ENCODE measurements at regions not wholly inside any gene's neighbourhood (a gene's known extent, or its start where the extent isn't known, plus 50 kb on each side); places are given as distances from the start of the nearest gene placed in this dataset.
"Not testable (repeated sequence)": the region's sequence is repeated elsewhere in the genome, so short reads cannot be mapped to it uniquely, and the experiment has no call there.

DNA sequence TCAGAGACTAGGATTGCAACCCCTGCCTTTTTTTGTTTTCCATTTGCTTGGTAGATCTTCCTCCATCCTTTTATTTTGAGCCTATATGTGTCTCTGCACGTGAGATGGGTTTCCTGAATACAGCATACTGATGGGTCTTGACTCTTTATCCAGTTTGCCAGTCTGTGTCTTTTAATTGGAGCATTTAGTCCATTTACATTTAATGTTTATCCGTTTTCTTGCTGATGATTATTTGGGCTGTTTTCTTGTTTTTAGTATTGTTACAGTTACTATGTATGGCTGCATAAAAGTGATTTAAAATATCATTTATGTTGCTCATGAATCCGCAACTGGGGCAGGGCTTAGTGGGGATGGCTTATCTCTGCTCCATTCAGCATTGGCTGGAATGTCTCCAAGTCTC is 228.2 kb upstream of the RPS23 start:
- TF ChIP-seq, protein P1, sequence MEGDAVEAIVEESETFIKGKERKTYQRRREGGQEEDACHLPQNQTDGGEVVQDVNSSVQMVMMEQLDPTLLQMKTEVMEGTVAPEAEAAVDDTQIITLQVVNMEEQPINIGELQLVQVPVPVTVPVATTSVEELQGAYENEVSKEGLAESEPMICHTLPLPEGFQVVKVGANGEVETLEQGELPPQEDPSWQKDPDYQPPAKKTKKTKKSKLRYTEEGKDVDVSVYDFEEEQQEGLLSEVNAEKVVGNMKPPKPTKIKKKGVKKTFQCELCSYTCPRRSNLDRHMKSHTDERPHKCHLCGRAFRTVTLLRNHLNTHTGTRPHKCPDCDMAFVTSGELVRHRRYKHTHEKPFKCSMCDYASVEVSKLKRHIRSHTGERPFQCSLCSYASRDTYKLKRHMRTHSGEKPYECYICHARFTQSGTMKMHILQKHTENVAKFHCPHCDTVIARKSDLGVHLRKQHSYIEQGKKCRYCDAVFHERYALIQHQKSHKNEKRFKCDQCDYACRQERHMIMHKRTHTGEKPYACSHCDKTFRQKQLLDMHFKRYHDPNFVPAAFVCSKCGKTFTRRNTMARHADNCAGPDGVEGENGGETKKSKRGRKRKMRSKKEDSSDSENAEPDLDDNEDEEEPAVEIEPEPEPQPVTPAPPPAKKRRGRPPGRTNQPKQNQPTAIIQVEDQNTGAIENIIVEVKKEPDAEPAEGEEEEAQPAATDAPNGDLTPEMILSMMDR (IDR thresholded peaks at IDR 0.05; ENCODE audit: low read length): not testable (repeated sequence)
- TF ChIP-seq EZH2phosphoT487 (IDR thresholded peaks at IDR 0.05; ENCODE audit: low read length); EZH2 (optimal IDR thresholded peaks at IDR 0.05; ENCODE audit: low read depth, low read length): not testable (repeated sequence)

All from MM.1S (cell line).